IMR-90 (cell line): ENCODE measurements at regions not wholly inside any gene's neighbourhood (a gene's known extent, or its start where the extent isn't known, plus 50 kb on each side); places are given as distances from the start of the nearest gene placed in this dataset.

Source experiments
- ATAC-seq: fragments of 200-7000 bp; cut with Tn5 transposase; 2 replicates; pipeline ENCODE4 v1.9.1; 2020; ENCODE audit warnings: low read depth, mild to moderate bottlenecking, moderate library complexity
- BruUV-seq: library from RNA; stranded (reverse); fragments of 400-500 nt; replicated peaks from 2 replicates; lab custom pipeline; 2021; lab: Mats Ljungman, UMichigan
- CTCF ChIA-PET: fragments of 300-600 bp; formaldehyde crosslinking; extraction: SDS; loops from one replicate; lab custom pipeline; 2021; ENCODE audit warnings: antibody characterized with exemption; lab: Yijun Ruan, JAX
- POLR2A ChIA-PET: fragments of 300-600 bp; sonication (Branson Sonifier 250); formaldehyde crosslinking; loops from one replicate; lab custom pipeline; 2022; ENCODE audit warnings: antibody characterized with exemption; ENCODE audit not compliant: unreplicated experiment; lab: Charles Lee
- DNase-seq: peaks from one replicate; pipeline ENCODE4 v3.0.0; 2013
- H2AFZ ChIP-seq: replicated peaks from 2 replicates; pipeline ENCODE3; 2013; ENCODE audit warnings: low read length, mild to moderate bottlenecking; ENCODE audit not compliant: poor library complexity
- H2AK5ac ChIP-seq: 2 replicates; pipeline ENCODE4 v1.6.1; 2013; ENCODE audit warnings: low read depth, low read length, inconsistent platforms
- H2AK9ac ChIP-seq: replicated peaks from 2 replicates; pipeline ENCODE3; 2013; ENCODE audit warnings: mild to moderate bottlenecking, low read depth, low read length, moderate library complexity; ENCODE audit not compliant: poor library complexity
- H2BK120ac ChIP-seq: 2 replicates; pipeline ENCODE4 v1.6.1; 2013; ENCODE audit warnings: low read depth, low read length, inconsistent platforms
- H2BK15ac ChIP-seq: 3 replicates; pipeline ENCODE4 v1.6.1; 2013; ENCODE audit warnings: low read depth, low read length, inconsistent platforms
- H2BK20ac ChIP-seq: 2 replicates; pipeline ENCODE4 v1.6.1; 2013; ENCODE audit warnings: low read depth, mild to moderate bottlenecking, inconsistent platforms, low read length, moderate library complexity
- H2BK5ac ChIP-seq: 2 replicates; pipeline ENCODE4 v1.6.1; 2013; ENCODE audit warnings: mild to moderate bottlenecking, low read depth, low read length, inconsistent platforms; ENCODE audit not compliant: poor library complexity, severe bottlenecking
- H3K14ac ChIP-seq: replicated peaks from 2 replicates; pipeline ENCODE4 v1.6.1; 2013; ENCODE audit warnings: low read depth, low read length, inconsistent platforms
- H3K18ac ChIP-seq: 2 replicates; pipeline ENCODE4 v1.6.1; 2013; ENCODE audit warnings: low read depth, low read length, control low read depth
- H3K23ac ChIP-seq: 2 replicates; pipeline ENCODE4 v1.6.1; 2013; ENCODE audit warnings: low read depth, low read length, inconsistent platforms
- H3K27ac ChIP-seq: 2 replicates; pipeline ENCODE4 v1.5.1; 2013; ENCODE audit warnings: mild to moderate bottlenecking, control low read depth, low read length; ENCODE audit not compliant: insufficient read depth
- H3K27me3 ChIP-seq: 2 replicates; pipeline ENCODE4 v1.6.1; 2013; ENCODE audit warnings: low read length; ENCODE audit not compliant: control insufficient read depth, insufficient read depth
- H3K36me3 ChIP-seq: 2 replicates; pipeline ENCODE4 v1.6.1; 2013; ENCODE audit warnings: low read length, mixed read lengths; ENCODE audit not compliant: control insufficient read depth, insufficient read depth
- H3K4ac ChIP-seq: 2 replicates; pipeline ENCODE4 v1.6.1; 2013; ENCODE audit warnings: low read depth, low read length, inconsistent platforms
- H3K4me1 ChIP-seq: 2 replicates; pipeline ENCODE4 v1.6.1; 2013; ENCODE audit warnings: low read length, mixed read lengths; ENCODE audit not compliant: control insufficient read depth, insufficient read depth
- H3K4me2 ChIP-seq: 2 replicates; pipeline ENCODE4 v1.6.1; 2013; ENCODE audit warnings: low read depth, mild to moderate bottlenecking, control low read depth, low read length, moderate library complexity
- H3K4me3 ChIP-seq: 2 replicates; pipeline ENCODE4 v1.5.1; 2013; ENCODE audit warnings: low read depth, mild to moderate bottlenecking, control low read depth, low read length, moderate library complexity; ENCODE audit not compliant: insufficient read depth
- H3K56ac ChIP-seq: 2 replicates; pipeline ENCODE4 v1.6.1; 2013; ENCODE audit warnings: low read length, inconsistent platforms; ENCODE audit not compliant: insufficient read depth; ENCODE audit errors: extremely low read depth
- H3K79me1 ChIP-seq, 2 experiments: 2 replicates each; pipeline ENCODE4 v1.6.1; 2013; ENCODE audit warnings: low read length in 2 of 2, inconsistent platforms in 1 of 2, low read depth in 1 of 2
- H3K9ac ChIP-seq: 2 replicates; pipeline ENCODE4 v1.6.1; 2013; ENCODE audit warnings: low read depth, low read length, control low read depth
- H3K9me1 ChIP-seq: 2 replicates; pipeline ENCODE4 v1.6.1; 2013; ENCODE audit warnings: low read length, inconsistent platforms; ENCODE audit not compliant: insufficient read depth
- H3K9me3 ChIP-seq: 2 replicates; pipeline ENCODE4 v1.6.1; 2013; ENCODE audit warnings: low read length; ENCODE audit not compliant: control insufficient read depth, insufficient read depth
- H4K20me1 ChIP-seq: 2 replicates; pipeline ENCODE4 v1.6.1; 2013; ENCODE audit warnings: low read length, inconsistent platforms; ENCODE audit not compliant: insufficient read depth
- H4K5ac ChIP-seq: 2 replicates; pipeline ENCODE4 v1.6.1; 2013; ENCODE audit warnings: mild to moderate bottlenecking, low read depth, low read length, control low read depth
- H4K8ac ChIP-seq, 2 experiments: 2 replicates each; pipeline ENCODE4 v1.6.1; 2013; ENCODE audit warnings: low read depth in 2 of 2, low read length in 2 of 2, control low read depth in 1 of 2, inconsistent platforms in 1 of 2
- H4K91ac ChIP-seq: 2 replicates; pipeline ENCODE4 v1.6.1; 2013; ENCODE audit warnings: low read depth, low read length, inconsistent platforms; ENCODE audit not compliant: insufficient read depth
- BHLHE40 ChIP-seq: fragments of 150-350 bp; IDR thresholded peaks from 2 replicates; pipeline ENCODE4 v1.6.1; 2016; ENCODE audit warnings: mild to moderate bottlenecking, low read depth, low read length
- CEBPB ChIP-seq: IDR thresholded peaks from 2 replicates; pipeline ENCODE4 v1.6.1; 2012; ENCODE audit warnings: low read depth, low read length, improper control_type of control experiment
- CHD1 ChIP-seq: IDR thresholded peaks from 2 replicates; pipeline ENCODE4 v1.6.1; 2012; ENCODE audit warnings: low read depth, low read length, improper control_type of control experiment
- CTCF ChIP-seq: conservative IDR thresholded peaks from 2 replicates; pipeline ENCODE4 v1.5.1; 2012; ENCODE audit warnings: mild to moderate bottlenecking, low read depth, low read length, improper control_type of control experiment
- FOS ChIP-seq: fragments of 150-350 bp; IDR thresholded peaks from 2 replicates; pipeline ENCODE4 v1.6.1; 2016; ENCODE audit warnings: low read depth, low read length
- MAFK ChIP-seq: IDR thresholded peaks from 2 replicates; pipeline ENCODE4 v1.6.1; 2012; ENCODE audit warnings: low read depth, low read length, improper control_type of control experiment
- MAZ ChIP-seq: IDR thresholded peaks from 2 replicates; pipeline ENCODE4 v1.6.1; 2012; ENCODE audit warnings: low read depth, mild to moderate bottlenecking, low read length, improper control_type of control experiment, moderate library complexity, borderline replicate concordance
- MXI1 ChIP-seq: IDR thresholded peaks from 2 replicates; pipeline ENCODE4 v1.6.1; 2012; ENCODE audit warnings: low read depth, mild to moderate bottlenecking, low read length, moderate library complexity, borderline replicate concordance
- NFE2L2 ChIP-seq: fragments of 150-350 bp; IDR thresholded peaks from 2 replicates; pipeline ENCODE4 v1.6.1; 2016; ENCODE audit warnings: low read depth, mild to moderate bottlenecking, low read length
- POLR2A ChIP-seq: IDR thresholded peaks from 2 replicates; pipeline ENCODE4 v1.6.1; 2012; ENCODE audit warnings: mild to moderate bottlenecking, low read depth, low read length
- RAD21 ChIP-seq: IDR thresholded peaks from 2 replicates; pipeline ENCODE4 v1.6.1; 2012; ENCODE audit warnings: low read length, improper control_type of control experiment
- RCOR1 ChIP-seq: IDR thresholded peaks from 2 replicates; pipeline ENCODE4 v1.6.1; 2012; ENCODE audit warnings: mild to moderate bottlenecking, low read length, improper control_type of control experiment; ENCODE audit not compliant: insufficient replicate concordance
- RFX5 ChIP-seq: IDR thresholded peaks from 2 replicates; pipeline ENCODE4 v1.8.0; 2012; ENCODE audit warnings: low read depth, mild to moderate bottlenecking, low read length, moderate library complexity
- SMC3 ChIP-seq: fragments of 150-350 bp; IDR thresholded peaks from 2 replicates; pipeline ENCODE4 v1.6.1; 2016; ENCODE audit warnings: low read depth, mild to moderate bottlenecking, antibody characterized with exemption, low read length, moderate library complexity
- dilution Hi-C: fragments of 300-500 bp; cut with HindIII; formaldehyde crosslinking; loops from one replicate; pipeline ENCODE4 v1.14.3; 2018; ENCODE audit warnings: low sequenced_read_pairs; ENCODE audit not compliant: unreplicated experiment
- in situ Hi-C: fragments of 300-500 bp; cut with MboI; formaldehyde crosslinking; loops from 3 replicates; pipeline ENCODE4 v1.14.3; 2019; ENCODE audit warnings: low sequenced_read_pairs, inconsistent platforms, mixed read lengths
- intact Hi-C: fragments of 100-400 bp; cut with micrococcal nuclease; formaldehyde crosslinking; loops from 2 replicates; pipeline ENCODE4 v1.10.0; 2022
- TF ChIP-seq, protein P1 (sequence below): fragments of 150-350 bp; IDR thresholded peaks from 2 replicates; pipeline ENCODE4 v1.6.1; 2017; ENCODE audit warnings: mild to moderate bottlenecking, antibody characterized with exemption, low read length, low read depth
- TF ChIP-seq, protein P2 (sequence below): fragments of 150-350 bp; IDR thresholded peaks from 2 replicates; pipeline ENCODE4 v1.6.1; 2016; ENCODE audit warnings: low read depth, mild to moderate bottlenecking, low read length, moderate library complexity, borderline replicate concordance

GRCh38 chr6:94487371-94487770 lies 1068.0 kb upstream of the EPHA7 start:
- H3K14ac ChIP-seq = no peak overlapping the region
- no peak overlapping the region for H3K18ac ChIP-seq
- H3K79me1 ChIP-seq = no peaks in the 10 kb centered on the region
- H2AK5ac ChIP-seq = no peak overlapping the region
- no TSS peak for BruUV-seq
- no peak overlapping the region for H3K4me3 ChIP-seq
- no peak overlapping the region for H2BK120ac ChIP-seq
- DNase-seq = no peak
- H3K9ac ChIP-seq = no peak overlapping the region
- no peak overlapping the region for H4K8ac ChIP-seq
- no peak overlapping the region for H4K5ac ChIP-seq
- dilution Hi-C loops = no loop called here
- no peak overlapping the region for H3K27ac ChIP-seq
- no peak overlapping the region for H2AFZ ChIP-seq
- H3K27me3 ChIP-seq = no peaks in the 10 kb centered on the region
- H4K20me1 ChIP-seq = no peaks in the 10 kb centered on the region
- no peak overlapping the region for H2BK20ac ChIP-seq
- ATAC-seq = no peak
- H3K9me1 ChIP-seq = no peaks in the 10 kb centered on the region
- in situ Hi-C loops = no loop called here
- no peaks in the 10 kb centered on the region for H3K4me1 ChIP-seq
- CTCF ChIA-PET = no interaction called here
- no peak overlapping the region for H3K4ac ChIP-seq
- no peaks in the 10 kb centered on the region for H3K9me3 ChIP-seq
- no peak overlapping the region for H3K4me2 ChIP-seq
- no peak overlapping the region for H2BK5ac ChIP-seq
- no peak overlapping the region for H4K91ac ChIP-seq
- no peak overlapping the region for H2BK15ac ChIP-seq
- H3K23ac ChIP-seq = no peak overlapping the region
- POLR2A ChIA-PET = no interaction called here
- no peak overlapping the region for H2AK9ac ChIP-seq
- TF ChIP-seq RFX5 (no peak), SMC3 (no peak), RAD21 (no peak), MAZ (no peak), BHLHE40 (no peak), MXI1 (no peak), FOS (no peak), POLR2A (no peak), NFE2L2 (no peak), CHD1 (no peak), RCOR1 (no peak), CEBPB (no peak), CTCF (no peak), MAFK (no peak)
- TF ChIP-seq, protein P1, sequence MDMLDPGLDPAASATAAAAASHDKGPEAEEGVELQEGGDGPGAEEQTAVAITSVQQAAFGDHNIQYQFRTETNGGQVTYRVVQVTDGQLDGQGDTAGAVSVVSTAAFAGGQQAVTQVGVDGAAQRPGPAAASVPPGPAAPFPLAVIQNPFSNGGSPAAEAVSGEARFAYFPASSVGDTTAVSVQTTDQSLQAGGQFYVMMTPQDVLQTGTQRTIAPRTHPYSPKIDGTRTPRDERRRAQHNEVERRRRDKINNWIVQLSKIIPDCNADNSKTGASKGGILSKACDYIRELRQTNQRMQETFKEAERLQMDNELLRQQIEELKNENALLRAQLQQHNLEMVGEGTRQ = no peak
- TF ChIP-seq, protein P2, sequence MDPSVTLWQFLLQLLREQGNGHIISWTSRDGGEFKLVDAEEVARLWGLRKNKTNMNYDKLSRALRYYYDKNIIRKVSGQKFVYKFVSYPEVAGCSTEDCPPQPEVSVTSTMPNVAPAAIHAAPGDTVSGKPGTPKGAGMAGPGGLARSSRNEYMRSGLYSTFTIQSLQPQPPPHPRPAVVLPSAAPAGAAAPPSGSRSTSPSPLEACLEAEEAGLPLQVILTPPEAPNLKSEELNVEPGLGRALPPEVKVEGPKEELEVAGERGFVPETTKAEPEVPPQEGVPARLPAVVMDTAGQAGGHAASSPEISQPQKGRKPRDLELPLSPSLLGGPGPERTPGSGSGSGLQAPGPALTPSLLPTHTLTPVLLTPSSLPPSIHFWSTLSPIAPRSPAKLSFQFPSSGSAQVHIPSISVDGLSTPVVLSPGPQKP = no peak
- H3K56ac ChIP-seq = no peak overlapping the region
- H3K36me3 ChIP-seq = no peaks in the 10 kb centered on the region
- intact Hi-C loops = no loop called here
